GM23338 (cell line): ENCODE measurements at regions not wholly inside any gene's neighbourhood (a gene's known extent, or its start where the extent isn't known, plus 50 kb on each side); places are given as distances from the start of the nearest gene placed in this dataset.

ENCODE experiments used
- ATAC-seq: fragments of 200-7000 bp; cut with Tn5 transposase; 3 replicates; pipeline ENCODE4 v1.9.1; 2020
- DNase-seq: peaks from one replicate; pipeline ENCODE4 v3.0.0-alpha.2; 2015; ENCODE audit warnings: low spot score
- H2AFZ ChIP-seq: fragments of 200-600 bp; sonication (generic); 2 replicates; pipeline ENCODE4 v1.8.0; 2016; ENCODE audit warnings: antibody characterized with exemption, mild to moderate bottlenecking, moderate library complexity
- H3F3A ChIP-seq: fragments of 200-600 bp; sonication (generic); replicated peaks from 2 replicates; pipeline ENCODE4 v1.8.0; 2017; ENCODE audit warnings: antibody characterized with exemption, mixed run types, low read depth
- H3K27ac ChIP-seq: fragments of 200-600 bp; sonication (generic); 2 replicates; pipeline ENCODE4 v1.6.1; 2016; ENCODE audit warnings: low read depth
- H3K27me3 ChIP-seq: fragments of 200-600 bp; sonication (generic); 2 replicates; pipeline ENCODE4 v1.8.0; 2016; ENCODE audit warnings: mild to moderate bottlenecking, mixed run types, moderate library complexity; ENCODE audit not compliant: insufficient read depth
- H3K36me3 ChIP-seq: fragments of 200-600 bp; sonication (generic); 2 replicates; pipeline ENCODE4 v1.8.0; 2016; ENCODE audit warnings: mild to moderate bottlenecking; ENCODE audit not compliant: insufficient read depth
- H3K4me1 ChIP-seq: fragments of 200-600 bp; sonication (generic); 2 replicates; pipeline ENCODE4 v1.8.0; 2016; ENCODE audit warnings: mild to moderate bottlenecking, moderate library complexity; ENCODE audit not compliant: insufficient read depth
- H3K4me2 ChIP-seq: fragments of 200-600 bp; sonication (generic); 2 replicates; pipeline ENCODE4 v1.7.1; 2017; ENCODE audit warnings: mixed run types
- H3K4me3 ChIP-seq: fragments of 200-600 bp; sonication (generic); 2 replicates; pipeline ENCODE4 v1.6.1; 2016; ENCODE audit warnings: mixed run types
- H3K79me2 ChIP-seq: fragments of 200-600 bp; sonication (generic); replicated peaks from 2 replicates; pipeline ENCODE4 v1.8.0; 2017; ENCODE audit warnings: mild to moderate bottlenecking; ENCODE audit not compliant: insufficient read depth
- H3K9me2 ChIP-seq: fragments of 200-600 bp; sonication (generic); 2 replicates; pipeline ENCODE4 v1.8.0; 2017; ENCODE audit not compliant: insufficient read depth
- H4K20me1 ChIP-seq: fragments of 200-600 bp; sonication (generic); replicated peaks from 2 replicates; pipeline ENCODE4 v1.8.0; 2017; ENCODE audit warnings: mild to moderate bottlenecking; ENCODE audit not compliant: insufficient read depth
- H3K27ac Mint-ChIP-seq: 2 replicates; pipeline ENCODE4 v1.8.0; 2020; ENCODE audit warnings: inconsistent platforms, mild to moderate bottlenecking, moderate library complexity, mixed read lengths
- H3K27me3 Mint-ChIP-seq: 3 replicates; pipeline ENCODE4 v1.8.0; 2022; ENCODE audit warnings: low read depth, mild to moderate bottlenecking, moderate library complexity, mixed read lengths, inconsistent platforms; ENCODE audit not compliant: insufficient read depth, poor library complexity
- H3K36me3 Mint-ChIP-seq: 3 replicates; pipeline ENCODE4 v1.8.0; 2021; ENCODE audit warnings: low read depth, mild to moderate bottlenecking, inconsistent platforms, moderate library complexity, mixed read lengths
- H3K4me1 Mint-ChIP-seq: 3 replicates; pipeline ENCODE4 v1.8.0; 2020; ENCODE audit warnings: mild to moderate bottlenecking, inconsistent platforms, mixed read lengths
- H3K4me3 Mint-ChIP-seq: 3 replicates; pipeline ENCODE4 v1.8.0; 2021; ENCODE audit warnings: moderate library complexity, mild to moderate bottlenecking, inconsistent platforms, mixed read lengths
- H3K9me3 Mint-ChIP-seq: 3 replicates; pipeline ENCODE4 v1.8.0; 2020; ENCODE audit warnings: moderate library complexity, mild to moderate bottlenecking, inconsistent platforms, mixed read lengths
- CREB1 ChIP-seq: fragments of 250-450 bp; sonication (Bioruptor Pico); IDR thresholded peaks from 2 replicates; pipeline ENCODE4 v1.5.0; 2020; ENCODE audit warnings: low read depth, mild to moderate bottlenecking, moderate library complexity
- EZH2 ChIP-seq: fragments of 200-600 bp; sonication (generic); IDR thresholded peaks from one replicate; pipeline ENCODE4 v1.8.0; 2017; ENCODE audit warnings: antibody characterized with exemption, mild to moderate bottlenecking, low read depth; ENCODE audit not compliant: unreplicated experiment
- JUNB ChIP-seq: IDR thresholded peaks from one replicate; pipeline ENCODE4 v1.6.1; 2016; ENCODE audit warnings: antibody characterized with exemption; ENCODE audit not compliant: unreplicated experiment
- NANOG ChIP-seq: IDR thresholded peaks from 2 replicates; pipeline ENCODE4 v1.6.1; 2016; ENCODE audit warnings: antibody characterized with exemption, borderline replicate concordance
- POLR2AphosphoS5 ChIP-seq: IDR thresholded peaks from 2 replicates; pipeline ENCODE4 v1.6.1; 2016; ENCODE audit warnings: antibody characterized with exemption, low read depth
- ZNF114 ChIP-seq: fragments of 250-450 bp; sonication (Bioruptor Pico); IDR thresholded peaks from 2 replicates; pipeline ENCODE4 v1.5.0; 2020; ENCODE audit warnings: mild to moderate bottlenecking, moderate library complexity
- ZNF331 ChIP-seq: fragments of 250-450 bp; sonication (Bioruptor Pico); IDR thresholded peaks from 2 replicates; pipeline ENCODE4 v1.5.0; 2020; ENCODE audit warnings: low read depth, mild to moderate bottlenecking, moderate library complexity
- ZNF462 ChIP-seq: fragments of 250-450 bp; sonication (Bioruptor Pico); IDR thresholded peaks from 2 replicates; pipeline ENCODE4 v1.5.0; 2020; ENCODE audit warnings: mild to moderate bottlenecking, moderate library complexity
- TF ChIP-seq, protein P1 (sequence below), 2 experiments: fragments of 200-600 bp in 1 of 2; sonication (generic) in 1 of 2; conservative IDR thresholded peaks; 2 replicates each; pipeline versions ENCODE4 v1.5.1 to v1.6.1; 2016 to 2017; ENCODE audit warnings: antibody characterized with exemption in 2 of 2, low read depth in 2 of 2, mild to moderate bottlenecking in 2 of 2, moderate library complexity in 1 of 2
- TF ChIP-seq, protein P2 (sequence below): IDR thresholded peaks from one replicate; pipeline ENCODE4 v1.6.1; 2018; ENCODE audit warnings: antibody characterized with exemption; ENCODE audit not compliant: unreplicated experiment

- Mint-ChIP-seq H3K9me3 (peaks cover 27% of the 10 kb centered on the region; the same call in 2 of the 3 replicates), H3K27me3 (no peaks in the 10 kb centered on the region), H3K4me1 (no peaks in the 10 kb centered on the region), H3K27ac (no peak overlapping the region), H3K4me3 (no peak overlapping the region), H3K36me3 (peaks cover 17% of the 10 kb centered on the region; the same call in 2 of the 3 replicates)
- Histone ChIP-seq H3F3A (no peaks in the 10 kb centered on the region), H3K27ac (no peak overlapping the region), H3K79me2 (no peaks in the 10 kb centered on the region), H3K36me3 (peaks cover 5% of the 10 kb centered on the region; the same call in 1 of the 2 replicates), H4K20me1 (no peaks in the 10 kb centered on the region), H3K27me3 (no peaks in the 10 kb centered on the region), H2AFZ (peak overlapping the region; percentile 38; the same call in 1 of the 2 replicates), H3K4me2 (no peak overlapping the region), H3K4me3 (no peak overlapping the region), H3K4me1 (no peaks in the 10 kb centered on the region), H3K9me2 (no peaks in the 10 kb centered on the region; the same call in 1 of the 2 replicates)
- TF ChIP-seq ZNF331 (CRISPR knock-in tag) (no peak), POLR2AphosphoS5 (no peak), ZNF462 (CRISPR knock-in tag) (no peak), NANOG (no peak), EZH2 (no peak), ZNF114 (CRISPR knock-in tag) (no peak), JUNB (no peak), CREB1 (CRISPR knock-in tag) (no peak)
- TF ChIP-seq, protein P1, sequence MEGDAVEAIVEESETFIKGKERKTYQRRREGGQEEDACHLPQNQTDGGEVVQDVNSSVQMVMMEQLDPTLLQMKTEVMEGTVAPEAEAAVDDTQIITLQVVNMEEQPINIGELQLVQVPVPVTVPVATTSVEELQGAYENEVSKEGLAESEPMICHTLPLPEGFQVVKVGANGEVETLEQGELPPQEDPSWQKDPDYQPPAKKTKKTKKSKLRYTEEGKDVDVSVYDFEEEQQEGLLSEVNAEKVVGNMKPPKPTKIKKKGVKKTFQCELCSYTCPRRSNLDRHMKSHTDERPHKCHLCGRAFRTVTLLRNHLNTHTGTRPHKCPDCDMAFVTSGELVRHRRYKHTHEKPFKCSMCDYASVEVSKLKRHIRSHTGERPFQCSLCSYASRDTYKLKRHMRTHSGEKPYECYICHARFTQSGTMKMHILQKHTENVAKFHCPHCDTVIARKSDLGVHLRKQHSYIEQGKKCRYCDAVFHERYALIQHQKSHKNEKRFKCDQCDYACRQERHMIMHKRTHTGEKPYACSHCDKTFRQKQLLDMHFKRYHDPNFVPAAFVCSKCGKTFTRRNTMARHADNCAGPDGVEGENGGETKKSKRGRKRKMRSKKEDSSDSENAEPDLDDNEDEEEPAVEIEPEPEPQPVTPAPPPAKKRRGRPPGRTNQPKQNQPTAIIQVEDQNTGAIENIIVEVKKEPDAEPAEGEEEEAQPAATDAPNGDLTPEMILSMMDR (conservative IDR thresholded peaks at IDR 0.05; ENCODE audit: low read depth in 2 of 2), result no peak
- TF ChIP-seq, protein P2, sequence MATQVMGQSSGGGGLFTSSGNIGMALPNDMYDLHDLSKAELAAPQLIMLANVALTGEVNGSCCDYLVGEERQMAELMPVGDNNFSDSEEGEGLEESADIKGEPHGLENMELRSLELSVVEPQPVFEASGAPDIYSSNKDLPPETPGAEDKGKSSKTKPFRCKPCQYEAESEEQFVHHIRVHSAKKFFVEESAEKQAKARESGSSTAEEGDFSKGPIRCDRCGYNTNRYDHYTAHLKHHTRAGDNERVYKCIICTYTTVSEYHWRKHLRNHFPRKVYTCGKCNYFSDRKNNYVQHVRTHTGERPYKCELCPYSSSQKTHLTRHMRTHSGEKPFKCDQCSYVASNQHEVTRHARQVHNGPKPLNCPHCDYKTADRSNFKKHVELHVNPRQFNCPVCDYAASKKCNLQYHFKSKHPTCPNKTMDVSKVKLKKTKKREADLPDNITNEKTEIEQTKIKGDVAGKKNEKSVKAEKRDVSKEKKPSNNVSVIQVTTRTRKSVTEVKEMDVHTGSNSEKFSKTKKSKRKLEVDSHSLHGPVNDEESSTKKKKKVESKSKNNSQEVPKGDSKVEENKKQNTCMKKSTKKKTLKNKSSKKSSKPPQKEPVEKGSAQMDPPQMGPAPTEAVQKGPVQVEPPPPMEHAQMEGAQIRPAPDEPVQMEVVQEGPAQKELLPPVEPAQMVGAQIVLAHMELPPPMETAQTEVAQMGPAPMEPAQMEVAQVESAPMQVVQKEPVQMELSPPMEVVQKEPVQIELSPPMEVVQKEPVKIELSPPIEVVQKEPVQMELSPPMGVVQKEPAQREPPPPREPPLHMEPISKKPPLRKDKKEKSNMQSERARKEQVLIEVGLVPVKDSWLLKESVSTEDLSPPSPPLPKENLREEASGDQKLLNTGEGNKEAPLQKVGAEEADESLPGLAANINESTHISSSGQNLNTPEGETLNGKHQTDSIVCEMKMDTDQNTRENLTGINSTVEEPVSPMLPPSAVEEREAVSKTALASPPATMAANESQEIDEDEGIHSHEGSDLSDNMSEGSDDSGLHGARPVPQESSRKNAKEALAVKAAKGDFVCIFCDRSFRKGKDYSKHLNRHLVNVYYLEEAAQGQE, result no peak
- DNase-seq, result no peak
- ATAC-seq, result no peak
Measured at GRCh38 chr4:147371661-147372060, 109.2 kb upstream of the EDNRA start.
